ENCODE measurements at regions not wholly inside any gene's neighbourhood (a gene's known extent, or its start where the extent isn't known, plus 50 kb on each side); places are given as distances from the start of the nearest gene placed in this dataset.

GRCh38 chr19:30178721-30179402 lies 193.3 kb upstream of the ZNF536 start:
- Mint-ChIP-seq H3K27ac (no peak overlapping the region), H3K9me3 (peaks cover 17% of the 10 kb centered on the region), H3K36me3 (ENCODE audit: low read depth) (no peaks in the 10 kb centered on the region), H3K4me1 (ENCODE audit: low read depth) (no peaks in the 10 kb centered on the region), H3K4me3 (no peak overlapping the region), H3K27me3 (peaks cover 1% of the 10 kb centered on the region)
- DNase-seq (no peak), ATAC-seq (no peak)
- CTCF ChIA-PET = no interaction called here
- POLR2A ChIA-PET = no interaction called here
- no peak for TF ChIP-seq CTCF (IDR thresholded peaks at IDR 0.05)
- intact Hi-C loops (cut with micrococcal nuclease) = no loop called here

- Mint-ChIP-seq H3K27me3 (peaks cover 1% of the 10 kb centered on the region), H3K36me3 (ENCODE audit: low read depth) (no peaks in the 10 kb centered on the region), H3K27ac (no peak overlapping the region), H3K4me1 (ENCODE audit: low read depth) (no peaks in the 10 kb centered on the region), H3K4me3 (no peak overlapping the region), H3K9me3 (peaks cover 21% of the 10 kb centered on the region)
- no peak for ATAC-seq
- no peak for DNase-seq
- CTCF ChIA-PET = no interaction called here
- no peak for TF ChIP-seq CTCF (IDR thresholded peaks at IDR 0.05)
- intact Hi-C loops (cut with micrococcal nuclease) = no loop called here
- POLR2A ChIA-PET = no interaction called here
Measured at GRCh38 chr19:30180691-30181090, 191.5 kb upstream of the ZNF536 start.

DNA sequence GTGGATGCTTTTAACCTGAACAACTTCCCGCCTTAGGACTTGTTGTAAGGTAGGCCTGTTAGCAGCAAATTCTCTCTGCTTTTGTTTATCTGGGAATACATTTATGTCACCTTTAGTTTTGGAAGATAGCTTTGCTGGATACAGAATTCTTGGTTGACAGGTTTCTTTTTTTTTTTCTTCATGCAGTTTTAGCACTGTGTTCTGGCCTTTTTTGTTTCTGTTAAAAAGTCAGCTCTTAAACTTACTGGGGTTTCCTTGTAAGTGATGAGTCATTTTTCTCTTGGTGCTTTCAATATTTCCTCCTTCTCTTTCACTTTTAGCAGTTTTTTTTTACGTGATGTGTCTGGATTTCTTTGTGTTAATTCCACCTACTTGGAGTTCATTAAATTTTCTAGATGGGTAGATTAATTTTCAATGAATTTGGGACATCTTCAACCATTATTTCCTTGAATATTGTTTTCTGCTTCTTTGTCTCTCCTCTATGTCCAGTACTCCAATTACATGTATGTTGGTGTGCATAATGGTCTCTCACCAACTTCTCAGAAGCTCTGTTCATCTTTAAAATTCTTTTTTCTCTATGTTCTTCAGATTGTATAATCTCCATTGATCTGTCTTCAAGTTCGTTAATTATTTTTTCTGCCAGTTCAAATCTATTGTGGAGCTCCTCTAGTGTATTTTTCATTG lies 188.2 kb upstream of the ZNF536 start:
- H3K9me3 Mint-ChIP-seq = peaks cover 27% of the 10 kb centered on the region
- H3K4me1 Mint-ChIP-seq (ENCODE audit: low read depth) = no peaks in the 10 kb centered on the region
- CTCF ChIA-PET = no interaction called here
- TF ChIP-seq CTCF (IDR thresholded peaks at IDR 0.05) = no peak
- H3K27ac Mint-ChIP-seq = no peak overlapping the region
- H3K27me3 Mint-ChIP-seq = no peaks in the 10 kb centered on the region
- H3K4me3 Mint-ChIP-seq = no peak overlapping the region
- POLR2A ChIA-PET = no interaction called here
- intact Hi-C loops (cut with micrococcal nuclease) = no loop called here
- no peaks in the 10 kb centered on the region for H3K36me3 Mint-ChIP-seq (ENCODE audit: low read depth)
- ATAC-seq (no peak), DNase-seq (no peak)

- Mint-ChIP-seq H3K27ac (no peak overlapping the region), H3K27me3 (peaks cover 3% of the 10 kb centered on the region), H3K36me3 (ENCODE audit: low read depth) (no peaks in the 10 kb centered on the region), H3K4me3 (no peak overlapping the region), H3K4me1 (ENCODE audit: low read depth) (no peaks in the 10 kb centered on the region), H3K9me3 (peaks cover 3% of the 10 kb centered on the region)
- ATAC-seq (no peak), DNase-seq (no peak)
- TF ChIP-seq CTCF (IDR thresholded peaks at IDR 0.05) = no peak
- intact Hi-C loops (cut with micrococcal nuclease) = no loop called here
- CTCF ChIA-PET = no interaction called here
- POLR2A ChIA-PET = no interaction called here
Measured at GRCh38 chr19:30202060-30202600, 170.1 kb upstream of the ZNF536 start.

- no peak for ATAC-seq
- H3K36me3 Mint-ChIP-seq (ENCODE audit: low read depth) = no peaks in the 10 kb centered on the region
Measured at GRCh38 chr19:30204721-30205120, 167.5 kb upstream of the ZNF536 start.

More at GRCh38 chr19:30204721-30205120, 167.5 kb upstream of the ZNF536 start:
- intact Hi-C loops (cut with micrococcal nuclease) = no loop called here
- ChIA-PET CTCF (no interaction called here), POLR2A (interaction anchor here (0.9 kb wide), 1 partner anchor 53 kb away, joined by 3 read pairs; no protein-coding TSS in a partner anchor)
- TF ChIP-seq CTCF (IDR thresholded peaks at IDR 0.05) = no peak
- no peak overlapping the region for H3K4me3 Mint-ChIP-seq
- H3K4me1 Mint-ChIP-seq (ENCODE audit: low read depth) = no peaks in the 10 kb centered on the region
- no peaks in the 10 kb centered on the region for H3K27me3 Mint-ChIP-seq
- no peaks in the 10 kb centered on the region for H3K9me3 Mint-ChIP-seq
- H3K27ac Mint-ChIP-seq = no peak overlapping the region
- no peak for DNase-seq
